ENCODE measurements at regions not wholly inside any gene's neighbourhood (a gene's known extent, or its start where the extent isn't known, plus 50 kb on each side); places are given as distances from the start of the nearest gene placed in this dataset.

DNA sequence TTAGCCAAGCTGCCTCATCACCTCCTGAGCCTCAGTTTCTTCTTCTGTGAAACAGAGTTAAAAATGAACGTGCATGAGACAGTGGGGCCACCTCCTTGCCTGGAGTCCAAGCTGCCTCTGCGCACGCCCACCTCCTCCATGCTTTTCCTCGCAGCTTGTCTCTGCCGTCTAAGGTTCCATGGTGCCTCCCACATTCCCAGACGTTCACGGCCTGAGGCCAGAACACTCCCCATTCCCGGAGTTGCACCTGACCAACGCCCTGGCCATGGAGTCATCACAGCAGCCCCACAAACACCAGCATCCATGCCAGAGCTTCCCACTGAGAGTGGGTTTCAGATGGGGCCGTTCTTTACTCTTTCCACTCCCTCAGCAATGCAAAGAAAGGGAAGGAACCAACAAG is 183.0 kb upstream of the FOXF1 start:
- Histone ChIP-seq H3K79me2 (ENCODE audit: insufficient read depth, low read length) (no peaks in the 10 kb centered on the region), H2AFZ (ENCODE audit: low read depth, low read length) (no peak overlapping the region), H3K4me3 (ENCODE audit: insufficient read depth, low read depth, low read length) (no peak overlapping the region), H3K36me3 (ENCODE audit: insufficient read depth, low read length) (no peaks in the 10 kb centered on the region), H3K4me1 (ENCODE audit: insufficient read depth, low read length) (no peaks in the 10 kb centered on the region), H3K9ac (ENCODE audit: low read length) (no peak overlapping the region), H3K9me3 (ENCODE audit: insufficient read depth, low read depth, low read length) (peaks cover 4% of the 10 kb centered on the region), H3K27ac (ENCODE audit: low read depth, low read length) (no peak overlapping the region), H3K4me2 (ENCODE audit: low read length) (no peak overlapping the region), H3K27me3 (ENCODE audit: insufficient read depth, low read length) (peaks cover 11% of the 10 kb centered on the region), H4K20me1 (ENCODE audit: insufficient read depth, low read length) (no peaks in the 10 kb centered on the region)
- Mint-ChIP-seq H3K27me3 (ENCODE audit: low read depth, unreplicated experiment) (peaks cover 46% of the 10 kb centered on the region), H3K27ac (ENCODE audit: unreplicated experiment) (no peak overlapping the region), H3K4me1 (ENCODE audit: low read depth, unreplicated experiment) (no peaks in the 10 kb centered on the region), H3K9me3 (ENCODE audit: unreplicated experiment) (peaks cover 2% of the 10 kb centered on the region), H3K36me3 (ENCODE audit: low read depth, unreplicated experiment) (peaks cover 2% of the 10 kb centered on the region), H3K4me3 (ENCODE audit: unreplicated experiment) (no peak overlapping the region)
- DNase-seq (ENCODE audit: low read depth) = no peak
- no peak for TF ChIP-seq EZH2 (IDR thresholded peaks at IDR 0.05; ENCODE audit: insufficient read depth, low read length)
- TF ChIP-seq, protein P1, sequence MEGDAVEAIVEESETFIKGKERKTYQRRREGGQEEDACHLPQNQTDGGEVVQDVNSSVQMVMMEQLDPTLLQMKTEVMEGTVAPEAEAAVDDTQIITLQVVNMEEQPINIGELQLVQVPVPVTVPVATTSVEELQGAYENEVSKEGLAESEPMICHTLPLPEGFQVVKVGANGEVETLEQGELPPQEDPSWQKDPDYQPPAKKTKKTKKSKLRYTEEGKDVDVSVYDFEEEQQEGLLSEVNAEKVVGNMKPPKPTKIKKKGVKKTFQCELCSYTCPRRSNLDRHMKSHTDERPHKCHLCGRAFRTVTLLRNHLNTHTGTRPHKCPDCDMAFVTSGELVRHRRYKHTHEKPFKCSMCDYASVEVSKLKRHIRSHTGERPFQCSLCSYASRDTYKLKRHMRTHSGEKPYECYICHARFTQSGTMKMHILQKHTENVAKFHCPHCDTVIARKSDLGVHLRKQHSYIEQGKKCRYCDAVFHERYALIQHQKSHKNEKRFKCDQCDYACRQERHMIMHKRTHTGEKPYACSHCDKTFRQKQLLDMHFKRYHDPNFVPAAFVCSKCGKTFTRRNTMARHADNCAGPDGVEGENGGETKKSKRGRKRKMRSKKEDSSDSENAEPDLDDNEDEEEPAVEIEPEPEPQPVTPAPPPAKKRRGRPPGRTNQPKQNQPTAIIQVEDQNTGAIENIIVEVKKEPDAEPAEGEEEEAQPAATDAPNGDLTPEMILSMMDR (IDR thresholded peaks at IDR 0.05; ENCODE audit: insufficient read depth, low read depth, low read length) = no peak
- no peak for FAIRE-seq

DNA sequence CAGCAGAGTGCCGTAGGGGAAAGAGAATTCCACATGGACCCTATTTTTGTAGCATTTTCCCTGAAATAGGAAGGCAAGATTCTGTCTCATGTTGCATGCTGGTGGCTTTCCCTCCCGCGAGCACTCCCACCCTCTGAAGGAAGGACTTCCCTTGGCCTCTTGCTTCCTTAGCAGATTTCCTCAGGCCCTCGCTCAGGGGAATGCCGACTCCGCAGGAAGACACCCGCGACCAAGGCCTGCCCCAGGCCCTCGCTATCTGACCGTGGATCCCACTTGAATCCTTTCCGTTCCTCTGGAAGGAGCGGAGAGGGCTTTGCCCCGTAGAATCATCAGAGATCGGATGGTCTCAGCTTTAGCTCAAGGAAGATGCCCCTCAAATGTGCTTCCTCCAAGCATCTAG is 179.4 kb upstream of the FOXF1 start:
- Histone ChIP-seq H3K9me3 (ENCODE audit: insufficient read depth, low read depth, low read length) (peaks cover 1% of the 10 kb centered on the region), H3K79me2 (ENCODE audit: insufficient read depth, low read length) (no peaks in the 10 kb centered on the region), H4K20me1 (ENCODE audit: insufficient read depth, low read length) (no peaks in the 10 kb centered on the region), H3K36me3 (ENCODE audit: insufficient read depth, low read length) (no peaks in the 10 kb centered on the region), H3K27me3 (ENCODE audit: insufficient read depth, low read length) (peaks cover 18% of the 10 kb centered on the region), H3K4me3 (ENCODE audit: insufficient read depth, low read depth, low read length) (no peak overlapping the region), H3K27ac (ENCODE audit: low read depth, low read length) (no peak overlapping the region), H2AFZ (ENCODE audit: low read depth, low read length) (no peak overlapping the region), H3K4me2 (ENCODE audit: low read length) (no peak overlapping the region), H3K9ac (ENCODE audit: low read length) (no peak overlapping the region), H3K4me1 (ENCODE audit: insufficient read depth, low read length) (no peaks in the 10 kb centered on the region)
- FAIRE-seq (no peak), DNase-seq (ENCODE audit: low read depth) (no peak)
- H3K36me3 Mint-ChIP-seq (ENCODE audit: low read depth, unreplicated experiment) = peaks cover 2% of the 10 kb centered on the region
- H3K9me3 Mint-ChIP-seq (ENCODE audit: unreplicated experiment) = peaks cover 2% of the 10 kb centered on the region
- no peaks in the 10 kb centered on the region for H3K4me1 Mint-ChIP-seq (ENCODE audit: low read depth, unreplicated experiment)
- peaks cover 57% of the 10 kb centered on the region for H3K27me3 Mint-ChIP-seq (ENCODE audit: low read depth, unreplicated experiment)
- TF ChIP-seq EZH2 (IDR thresholded peaks at IDR 0.05; ENCODE audit: insufficient read depth, low read length) = no peak
- TF ChIP-seq, protein P1 (IDR thresholded peaks at IDR 0.05; ENCODE audit: insufficient read depth, low read depth, low read length) = no peak
- H3K27ac Mint-ChIP-seq (ENCODE audit: unreplicated experiment) = no peak overlapping the region
- no peak overlapping the region for H3K4me3 Mint-ChIP-seq (ENCODE audit: unreplicated experiment)

DNA sequence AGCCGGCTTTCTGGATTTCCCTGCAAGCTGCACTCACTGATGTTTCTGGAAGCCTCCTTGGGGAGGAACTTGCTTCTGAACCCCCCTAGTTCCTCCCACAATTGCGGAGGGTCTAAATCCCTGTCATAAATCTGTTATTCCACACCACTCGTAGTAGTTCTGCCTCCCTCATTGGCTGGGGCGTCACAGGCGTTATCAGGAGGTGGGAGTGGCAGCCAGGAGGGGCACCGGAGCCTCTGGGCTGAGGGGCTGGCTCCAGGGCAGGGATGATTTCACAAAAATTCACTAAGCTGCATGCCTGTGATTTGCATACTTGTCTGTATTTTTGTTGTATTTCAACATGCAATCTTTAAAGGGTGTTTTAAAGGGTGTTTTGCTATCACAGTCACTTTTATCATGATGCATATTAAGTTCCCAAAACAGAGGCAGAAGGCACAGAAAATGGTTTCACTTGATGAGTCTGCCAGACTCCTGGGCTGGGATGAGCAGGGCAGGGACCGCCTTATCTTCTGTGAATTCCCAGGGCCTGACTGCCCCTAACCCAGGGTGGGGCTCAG is 176.2 kb upstream of the FOXF1 start:
- H3K4me3 ChIP-seq (ENCODE audit: insufficient read depth, low read depth, low read length) = no peak overlapping the region
- no peak overlapping the region for H3K9ac ChIP-seq (ENCODE audit: low read length)
- no peak for TF ChIP-seq EZH2 (IDR thresholded peaks at IDR 0.05; ENCODE audit: insufficient read depth, low read length)
- TF ChIP-seq, protein P1 (IDR thresholded peaks at IDR 0.05; ENCODE audit: insufficient read depth, low read depth, low read length) = no peak
- H3K79me2 ChIP-seq (ENCODE audit: insufficient read depth, low read length) = no peaks in the 10 kb centered on the region
- Mint-ChIP-seq H3K36me3 (ENCODE audit: low read depth, unreplicated experiment) (no peaks in the 10 kb centered on the region), H3K4me1 (ENCODE audit: low read depth, unreplicated experiment) (no peaks in the 10 kb centered on the region), H3K9me3 (ENCODE audit: unreplicated experiment) (peaks cover 2% of the 10 kb centered on the region), H3K4me3 (ENCODE audit: unreplicated experiment) (no peak overlapping the region), H3K27me3 (ENCODE audit: low read depth, unreplicated experiment) (peaks cover 65% of the 10 kb centered on the region), H3K27ac (ENCODE audit: unreplicated experiment) (peak overlapping the region; percentile 26)
- no peak for FAIRE-seq
- H3K36me3 ChIP-seq (ENCODE audit: insufficient read depth, low read length) = no peaks in the 10 kb centered on the region
- no peaks in the 10 kb centered on the region for H3K9me3 ChIP-seq (ENCODE audit: insufficient read depth, low read depth, low read length)
- H3K4me2 ChIP-seq (ENCODE audit: low read length) = no peak overlapping the region
- no peak for DNase-seq (ENCODE audit: low read depth)
- H4K20me1 ChIP-seq (ENCODE audit: insufficient read depth, low read length) = no peaks in the 10 kb centered on the region
- no peaks in the 10 kb centered on the region for H3K4me1 ChIP-seq (ENCODE audit: insufficient read depth, low read length)
- no peak overlapping the region for H2AFZ ChIP-seq (ENCODE audit: low read depth, low read length)
- H3K27ac ChIP-seq (ENCODE audit: low read depth, low read length) = no peak overlapping the region
- peaks cover 18% of the 10 kb centered on the region for H3K27me3 ChIP-seq (ENCODE audit: insufficient read depth, low read length)

Data from astrocyte (in vitro differentiated cells and primary cell).